K562 (cell line): ENCODE measurements at regions not wholly inside any gene's neighbourhood (a gene's known extent, or its start where the extent isn't known, plus 50 kb on each side); places are given as distances from the start of the nearest gene placed in this dataset.

Experiments used
- ATAC-seq: fragments of 200-7000 bp; cut with Tn5 transposase; 3 replicates; pipeline ENCODE4 v1.9.1; 2020; ENCODE audit warnings: moderate library complexity
- BruUV-seq: library from RNA; stranded (reverse); fragments of 400-500 nt; replicated peaks from 2 replicates; lab custom pipeline; 2021; lab: Mats Ljungman, UMichigan
- CTCF ChIA-PET: fragments of 300-600 bp; formaldehyde crosslinking; extraction: SDS; loops from one replicate; lab custom pipeline; 2021; ENCODE audit warnings: low intra/inter-chr PET ratio; lab: Yijun Ruan, JAX
- POLR2A ChIA-PET: fragments of 300-600, 350-650 bp; sonication (Branson Sonifier 250); formaldehyde crosslinking; extraction: SDS; loops from one replicate; lab custom pipeline; 2021; ENCODE audit warnings: antibody characterized with exemption, inconsistent platforms; lab: Yijun Ruan, JAX
- DNase-seq, 4 experiments: peaks; one replicate each; pipeline versions ENCODE4 v3.0.0 to v3.0.0-alpha.2; 2011 to 2018; ENCODE audit warnings: low spot score in 3 of 4, mixed read lengths in 3 of 4; ENCODE audit errors: extremely low read depth in 1 of 4
- FAIRE-seq: peaks from 2 replicates; lab custom pipeline; 2011; peaks lifted over from hg19 to GRCh38; lab: Jason Lieb, UNC
- H2AFZ ChIP-seq: 2 replicates; pipeline ENCODE4 v1.6.0; 2011; ENCODE audit warnings: low read depth, low read length, control low read depth, inconsistent platforms
- H3K27ac ChIP-seq: fragments of 200-600 bp; 3 replicates; pipeline ENCODE4 v1.8.0; 2011; ENCODE audit warnings: low read depth, mild to moderate bottlenecking, control low read depth, inconsistent platforms, low read length, moderate library complexity, mixed read lengths; ENCODE audit errors: extremely low read depth
- H3K27me3 ChIP-seq, 2 experiments: fragments of 300-600 bp in 1 of 2; 2 replicates in 1 of 2; 3 replicates in 1 of 2; pipeline versions ENCODE4 v1.6.0 to v1.8.0; 2011; ENCODE audit warnings: inconsistent platforms in 2 of 2, low read length in 2 of 2, mild to moderate bottlenecking in 1 of 2, mixed read lengths in 1 of 2, moderate library complexity in 1 of 2; ENCODE audit not compliant: control insufficient read depth in 2 of 2, insufficient read depth in 2 of 2
- H3K36me3 ChIP-seq: fragments of 300-600 bp; 3 replicates; pipeline ENCODE4 v1.8.0; 2011; ENCODE audit warnings: mild to moderate bottlenecking, low read length, inconsistent platforms; ENCODE audit not compliant: control insufficient read depth, insufficient read depth
- H3K4me1 ChIP-seq, 2 experiments: fragments of 200-600 bp in 1 of 2; replicated peaks in 1 of 2; 2 replicates in 1 of 2; 3 replicates in 1 of 2; pipeline versions ENCODE4 v1.5.1 to v1.8.0; 2011; ENCODE audit warnings: inconsistent platforms in 2 of 2, low read length in 2 of 2, mild to moderate bottlenecking in 1 of 2, mixed read lengths in 1 of 2, moderate library complexity in 1 of 2; ENCODE audit not compliant: control insufficient read depth in 2 of 2, insufficient read depth in 2 of 2
- H3K4me2 ChIP-seq: 2 replicates; pipeline ENCODE4 v1.6.1; 2011; ENCODE audit warnings: low read length, control low read depth, inconsistent platforms, mixed read lengths; ENCODE audit not compliant: insufficient read depth
- H3K4me3 ChIP-seq: fragments of 200-600 bp; sonication (generic), shearing (Covaris generic); 2 replicates; pipeline ENCODE4 v1.5.1; 2016; ENCODE audit warnings: control low read depth, inconsistent platforms
- H3K79me2 ChIP-seq: fragments of 200-600 bp; 3 replicates; pipeline ENCODE4 v1.8.0; 2011; ENCODE audit warnings: low read length, inconsistent platforms; ENCODE audit not compliant: control insufficient read depth, insufficient read depth
- H3K9ac ChIP-seq, 2 experiments: 2 replicates each; pipeline versions ENCODE4 v1.6.0 to v1.6.1; 2011; ENCODE audit warnings: low read depth in 2 of 2, low read length in 2 of 2, control low read depth in 1 of 2, inconsistent platforms in 1 of 2, mild to moderate bottlenecking in 1 of 2, mixed read lengths in 1 of 2; ENCODE audit not compliant: insufficient read depth in 1 of 2
- H3K9me1 ChIP-seq: one replicate; pipeline ENCODE4 v1.6.0; 2011; ENCODE audit warnings: inconsistent platforms, mild to moderate bottlenecking, low read length, moderate library complexity; ENCODE audit not compliant: control insufficient read depth, insufficient read depth
- H3K9me3 ChIP-seq: replicated peaks from 2 replicates; pipeline ENCODE4 v1.5.1; 2011; ENCODE audit warnings: low read depth, low read length, inconsistent platforms; ENCODE audit not compliant: control insufficient read depth, insufficient read depth
- H4K20me1 ChIP-seq: replicated peaks from 2 replicates; pipeline ENCODE4 v1.6.1; 2011; ENCODE audit warnings: low read length, inconsistent platforms, mixed read lengths; ENCODE audit not compliant: control insufficient read depth, insufficient read depth
- TOE1 ChIP-seq, 2 experiments: fragments of 450-650 bp in 1 of 2; sonication (generic) in 1 of 2; formaldehyde crosslinking in 1 of 2; IDR thresholded peaks; 2 replicates each; pipeline versions ENCODE4 v1.7.1 to v1.8.0; 2016 to 2022; ENCODE audit warnings: borderline replicate concordance in 2 of 2, mild to moderate bottlenecking in 2 of 2, antibody characterized with exemption in 1 of 2, inconsistent platforms in 1 of 2, low read depth in 1 of 2, missing genetic modification reagents in 1 of 2, moderate library complexity in 1 of 2
- WGBS: fragments of 100-300 bp; shearing (Covaris generic); methylation state at CpG from one replicate; pipeline ENCODE4 v1.1.6; 2016; ENCODE audit warnings: low coverage, mixed read lengths; ENCODE audit not compliant: insufficient coverage; ENCODE audit errors: missing lambda C conversion rate; 5-methylcytosine and 5-hydroxymethylcytosine counted together
- in situ Hi-C: fragments of 300-500 bp; cut with MboI; formaldehyde crosslinking; loops from 4 replicates; pipeline ENCODE4 v1.15.0; 2018; ENCODE audit warnings: inconsistent platforms, mixed read lengths
- intact Hi-C: fragments of 100-400 bp; cut with micrococcal nuclease; formaldehyde crosslinking; loops from 2 replicates; pipeline ENCODE4 v1.14.2; 2022
- TF ChIP-seq, protein P1 (sequence below): fragments of 250-450 bp; sonication (Bioruptor Pico); IDR thresholded peaks from 2 replicates; pipeline ENCODE4 v1.5.0; 2021
- TF ChIP-seq, protein P2 (sequence below): sonication (generic); formaldehyde crosslinking; IDR thresholded peaks from 2 replicates; pipeline ENCODE4 v1.9.0; 2022; ENCODE audit warnings: mild to moderate bottlenecking, missing genetic modification reagents

DNA sequence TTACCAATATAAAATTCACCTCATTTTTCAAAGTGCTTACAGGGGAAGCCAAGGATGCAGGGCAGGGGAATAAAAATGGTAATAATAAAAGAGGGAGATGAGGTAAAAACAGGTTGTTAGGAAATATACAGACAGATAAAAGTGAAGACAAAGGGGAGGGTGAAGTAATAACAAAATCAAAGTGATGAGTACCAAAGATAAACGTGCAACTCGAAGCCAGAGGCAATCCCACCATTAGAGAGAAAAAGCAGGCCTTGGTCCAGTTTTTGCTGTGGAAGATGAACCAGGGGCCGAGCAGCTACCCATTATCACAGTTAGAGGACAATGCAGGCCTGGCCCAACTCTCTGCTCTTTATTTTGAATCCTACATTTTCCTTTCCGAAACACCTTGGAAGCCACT, 99.6 kb upstream of the UPP2 start:
- H3K27ac ChIP-seq: no peak overlapping the region
- TF ChIP-seq TOE1 (IDR thresholded peaks at IDR 0.05; ENCODE audit: borderline replicate concordance): no peak
- TF ChIP-seq TOE1 (CRISPR knock-in tag; IDR thresholded peaks at IDR 0.05; ENCODE audit: borderline replicate concordance, low read depth): no peak
- TF ChIP-seq, protein P1, sequence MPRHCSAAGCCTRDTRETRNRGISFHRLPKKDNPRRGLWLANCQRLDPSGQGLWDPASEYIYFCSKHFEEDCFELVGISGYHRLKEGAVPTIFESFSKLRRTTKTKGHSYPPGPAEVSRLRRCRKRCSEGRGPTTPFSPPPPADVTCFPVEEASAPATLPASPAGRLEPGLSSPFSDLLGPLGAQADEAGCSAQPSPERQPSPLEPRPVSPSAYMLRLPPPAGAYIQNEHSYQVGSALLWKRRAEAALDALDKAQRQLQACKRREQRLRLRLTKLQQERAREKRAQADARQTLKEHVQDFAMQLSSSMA (CRISPR knock-in tag): no peak
- TF ChIP-seq, protein P2, sequence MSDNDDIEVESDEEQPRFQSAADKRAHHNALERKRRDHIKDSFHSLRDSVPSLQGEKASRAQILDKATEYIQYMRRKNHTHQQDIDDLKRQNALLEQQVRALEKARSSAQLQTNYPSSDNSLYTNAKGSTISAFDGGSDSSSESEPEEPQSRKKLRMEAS: no peak
- TF ChIP-seq, all 486 proteins: peak for 0

More for the DNA sequence above, 99.6 kb upstream of the UPP2 start:
- no peaks in the 10 kb centered on the region for H3K9me3 ChIP-seq
- H3K9ac ChIP-seq: no peak overlapping the region
- intact Hi-C loops (loop anchor here (10.0 kb wide), 1 partner anchor 127 kb away; the partner anchor contains the start of gene ACVR1), in situ Hi-C loops (loop anchor here (10.0 to 25.0 kb wide), 2 partner anchors 97 to 665 kb away; partner anchors contain the start of gene ERMN)
- POLR2A ChIA-PET: interaction anchor here (0.7 kb wide), 1 partner anchor 124 kb away, joined by 3 read pairs; no protein-coding TSS in a partner anchor
- 0 out of 5 replicates have a peak, but pooled peaks cover 0 to 2% of the 10 kb centered on the region in 2 experiments for H3K4me1 ChIP-seq
- no peak overlapping the region for H3K4me2 ChIP-seq
- no TSS peak for BruUV-seq
- H3K9me1 ChIP-seq: no peaks in the 10 kb centered on the region
- ATAC-seq (no peak), DNase-seq (no peak), FAIRE-seq (no peak)
- H3K36me3 ChIP-seq: no peaks in the 10 kb centered on the region
- WGBS: 18% methylated on average over 4 of the region's 4 CpGs
- H3K79me2 ChIP-seq: no peaks in the 10 kb centered on the region
- no peak overlapping the region for H3K4me3 ChIP-seq
- no peaks in the 10 kb centered on the region for H4K20me1 ChIP-seq
- H3K27me3 ChIP-seq: no peaks in the 10 kb centered on the region
- CTCF ChIA-PET: interaction anchor here (0.6 kb wide), 1 partner anchor 276 kb away, joined by 4 read pairs; no protein-coding TSS in a partner anchor
- H2AFZ ChIP-seq: no peak overlapping the region
